GM10266 (cell line): ENCODE measurements at regions not wholly inside any gene's neighbourhood (a gene's known extent, or its start where the extent isn't known, plus 50 kb on each side); places are given as distances from the start of the nearest gene placed in this dataset.
"Not testable (repeated sequence)": the region's sequence is repeated elsewhere in the genome, so short reads cannot be mapped to it uniquely, and the experiment has no call there.

Experiments
- DNase-seq: peaks from one replicate; pipeline ENCODE4 v3.0.0; 2012; ENCODE audit errors: extremely low spot score
- TF ChIP-seq, protein P1 (sequence below): IDR thresholded peaks from 2 replicates; pipeline ENCODE4 v1.5.1; 2012; ENCODE audit warnings: mild to moderate bottlenecking, low read depth; ENCODE audit not compliant: control insufficient read depth, insufficient read depth; ENCODE audit errors: missing control alignments

DNA sequence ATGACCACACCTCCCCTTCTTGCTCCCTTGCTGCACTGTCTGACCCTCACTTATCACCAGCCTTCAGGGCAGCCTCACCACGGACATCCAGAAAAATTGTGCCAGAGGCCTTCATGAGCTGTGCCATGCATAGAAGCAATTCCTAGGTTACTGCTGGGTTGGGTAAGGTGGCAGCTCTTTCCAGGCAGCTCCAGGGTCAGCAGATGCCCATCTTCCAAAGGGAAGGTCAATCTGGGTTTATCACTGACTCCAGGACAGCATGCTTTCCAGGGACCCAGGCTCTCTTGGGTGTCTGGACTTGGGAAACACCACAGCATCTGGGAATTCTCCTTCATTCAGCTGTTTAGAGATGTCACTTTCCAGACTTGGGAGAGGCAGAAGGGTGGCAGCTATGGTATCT, 188.9 kb upstream of the CXCL12 start:
- TF ChIP-seq, protein P1, sequence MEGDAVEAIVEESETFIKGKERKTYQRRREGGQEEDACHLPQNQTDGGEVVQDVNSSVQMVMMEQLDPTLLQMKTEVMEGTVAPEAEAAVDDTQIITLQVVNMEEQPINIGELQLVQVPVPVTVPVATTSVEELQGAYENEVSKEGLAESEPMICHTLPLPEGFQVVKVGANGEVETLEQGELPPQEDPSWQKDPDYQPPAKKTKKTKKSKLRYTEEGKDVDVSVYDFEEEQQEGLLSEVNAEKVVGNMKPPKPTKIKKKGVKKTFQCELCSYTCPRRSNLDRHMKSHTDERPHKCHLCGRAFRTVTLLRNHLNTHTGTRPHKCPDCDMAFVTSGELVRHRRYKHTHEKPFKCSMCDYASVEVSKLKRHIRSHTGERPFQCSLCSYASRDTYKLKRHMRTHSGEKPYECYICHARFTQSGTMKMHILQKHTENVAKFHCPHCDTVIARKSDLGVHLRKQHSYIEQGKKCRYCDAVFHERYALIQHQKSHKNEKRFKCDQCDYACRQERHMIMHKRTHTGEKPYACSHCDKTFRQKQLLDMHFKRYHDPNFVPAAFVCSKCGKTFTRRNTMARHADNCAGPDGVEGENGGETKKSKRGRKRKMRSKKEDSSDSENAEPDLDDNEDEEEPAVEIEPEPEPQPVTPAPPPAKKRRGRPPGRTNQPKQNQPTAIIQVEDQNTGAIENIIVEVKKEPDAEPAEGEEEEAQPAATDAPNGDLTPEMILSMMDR = no peak
- DNase-seq = no peak

DNA sequence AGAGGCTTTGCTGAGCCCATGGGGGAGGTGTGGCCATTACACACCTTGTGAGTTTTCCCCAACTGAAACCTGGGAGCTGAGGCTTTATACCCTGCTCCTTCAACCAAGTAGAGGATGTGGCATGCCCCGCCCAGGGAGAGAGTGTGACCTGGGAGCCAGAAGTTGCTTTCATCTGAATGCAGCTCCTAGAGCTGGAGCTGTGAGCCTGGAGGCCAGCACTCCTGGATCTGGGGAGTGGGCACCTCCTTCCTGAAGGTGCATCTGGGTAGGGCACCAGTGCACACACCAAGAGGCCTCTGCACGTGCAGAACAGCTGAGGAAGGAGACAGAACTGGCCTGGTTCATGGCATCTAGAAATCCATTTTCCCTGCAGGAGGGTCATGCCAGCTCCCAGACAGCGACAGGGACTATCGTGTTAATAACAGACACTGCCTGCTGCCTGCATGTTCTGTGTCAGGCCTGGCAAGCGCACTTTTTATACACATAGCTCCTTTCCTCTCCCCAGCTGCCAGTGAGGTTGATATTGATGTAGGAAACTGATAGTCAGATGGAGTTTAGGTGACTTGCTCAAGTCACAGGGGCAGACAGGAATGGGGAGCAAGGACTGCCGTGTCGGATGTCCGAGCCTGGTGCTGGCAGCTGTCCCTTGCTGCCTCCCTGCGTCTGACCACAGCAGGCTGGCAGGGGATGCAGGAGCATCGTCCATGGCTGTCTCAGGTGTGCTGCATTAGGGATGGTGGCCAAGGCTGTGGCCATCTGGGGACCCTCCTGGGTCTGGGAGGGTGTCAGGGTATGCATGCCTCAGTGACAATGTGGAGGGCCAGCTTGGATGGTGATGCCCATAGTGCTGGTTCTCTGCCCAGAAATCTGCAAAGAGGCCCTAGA, 189.9 kb upstream of the CXCL12 start:
- DNase-seq = no peak
- TF ChIP-seq, protein P1 = no peak

DNA sequence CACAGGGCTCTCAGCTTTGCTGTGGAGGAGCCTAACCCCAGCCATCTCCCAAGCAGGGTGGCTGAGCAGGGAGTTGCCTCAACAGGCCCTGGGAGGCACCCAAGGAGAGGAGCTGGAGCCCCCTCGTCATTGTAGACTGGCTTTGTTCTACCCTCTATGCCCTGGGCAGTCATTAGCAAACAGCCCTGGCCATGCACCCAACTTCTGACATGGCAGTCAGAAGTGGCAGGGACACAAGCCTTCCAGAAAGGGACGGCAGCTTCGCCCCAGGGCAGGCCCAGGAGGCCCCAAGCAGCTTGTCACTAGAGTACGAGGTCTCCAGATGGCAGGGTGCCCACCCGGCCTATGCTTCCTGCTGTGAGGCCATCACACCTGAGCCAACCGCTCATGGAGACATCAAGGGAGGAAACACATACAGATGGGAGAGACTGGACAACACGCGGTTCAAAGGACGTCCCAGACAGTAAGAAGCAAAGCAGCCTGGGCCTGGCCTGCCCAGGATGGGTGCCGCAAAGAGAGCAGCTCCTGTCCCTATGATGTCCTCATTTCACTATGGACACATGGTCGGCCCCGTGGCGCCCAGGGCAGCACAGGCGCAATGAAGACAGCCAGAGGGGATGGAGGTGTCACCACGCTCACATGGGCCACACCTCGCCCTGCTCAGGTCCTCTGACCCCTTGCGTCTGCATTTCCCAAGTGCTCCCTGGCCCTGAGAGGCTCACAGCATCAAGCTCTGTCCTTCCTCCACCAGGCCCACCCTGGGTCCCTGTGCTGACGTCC, 190.9 kb upstream of the CXCL12 start:
- DNase-seq = no peak
- TF ChIP-seq, protein P1 = no peak

DNA sequence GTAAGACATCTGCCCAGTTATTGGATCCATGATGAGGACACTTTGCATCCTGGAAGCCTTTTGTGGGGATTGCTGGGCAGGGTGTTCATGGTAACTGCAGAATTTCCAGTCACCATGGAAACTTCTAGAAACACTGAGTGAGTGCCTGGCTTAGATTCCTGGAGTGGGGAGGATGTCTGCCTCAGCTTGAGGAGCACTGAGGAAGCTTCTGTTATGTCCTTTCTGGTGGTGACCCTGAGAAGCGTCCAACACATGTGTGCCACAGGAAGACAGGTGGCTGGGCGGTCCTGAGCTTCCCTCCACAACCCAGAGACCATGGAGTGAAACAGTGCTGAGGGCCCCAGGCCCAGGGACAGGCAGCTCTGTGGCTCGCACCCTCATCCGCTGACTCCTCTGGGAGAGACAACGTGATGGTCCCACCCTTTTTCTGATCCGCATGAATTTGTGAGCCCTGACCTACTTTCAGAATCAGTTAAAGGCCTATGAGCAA, 191.8 kb upstream of the CXCL12 start:
- DNase-seq = no peak
- TF ChIP-seq, protein P1 = no peak

DNA sequence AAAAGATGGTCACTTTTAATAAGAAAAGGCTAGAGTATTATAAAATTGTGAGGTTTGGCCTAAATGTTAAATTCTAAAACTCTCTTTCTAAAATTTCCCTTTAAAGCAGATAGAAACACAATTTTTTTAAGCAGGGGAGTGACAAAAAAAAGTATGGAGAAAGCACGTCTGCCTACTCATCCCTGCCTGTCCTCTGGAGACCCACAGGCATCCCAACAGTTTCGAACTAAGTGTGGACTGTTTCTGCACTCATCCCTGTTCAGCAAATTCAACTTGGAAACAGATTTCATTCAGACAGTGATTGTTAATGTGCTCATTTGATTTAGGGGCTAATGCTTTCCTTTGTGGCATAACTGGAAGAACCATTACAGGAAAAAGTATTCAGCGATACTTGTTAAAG, 192.6 kb upstream of the CXCL12 start:
- TF ChIP-seq, protein P1 = no peak
- no peak for DNase-seq

DNA sequence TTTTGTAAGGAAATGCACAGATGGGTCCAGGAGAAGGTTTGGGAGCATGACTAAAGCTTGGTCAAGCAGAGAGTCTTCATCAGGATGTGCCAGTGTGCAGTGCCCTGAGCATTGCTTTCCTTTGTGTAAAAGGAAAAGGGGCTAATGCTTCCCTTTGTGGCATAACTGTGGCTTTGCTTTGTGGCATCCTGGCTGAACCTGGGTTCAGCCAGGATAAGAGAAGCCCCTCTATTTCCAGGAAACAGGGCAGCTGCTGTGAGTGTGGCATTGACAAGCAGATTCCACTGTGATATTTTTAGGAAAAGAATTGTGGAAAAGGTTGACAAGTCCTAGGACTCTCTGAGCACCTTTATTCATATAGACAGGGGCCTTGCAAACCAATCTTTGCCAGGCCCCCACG, 193.4 kb upstream of the CXCL12 start:
- TF ChIP-seq, protein P1 = no peak
- DNase-seq = no peak

DNA sequence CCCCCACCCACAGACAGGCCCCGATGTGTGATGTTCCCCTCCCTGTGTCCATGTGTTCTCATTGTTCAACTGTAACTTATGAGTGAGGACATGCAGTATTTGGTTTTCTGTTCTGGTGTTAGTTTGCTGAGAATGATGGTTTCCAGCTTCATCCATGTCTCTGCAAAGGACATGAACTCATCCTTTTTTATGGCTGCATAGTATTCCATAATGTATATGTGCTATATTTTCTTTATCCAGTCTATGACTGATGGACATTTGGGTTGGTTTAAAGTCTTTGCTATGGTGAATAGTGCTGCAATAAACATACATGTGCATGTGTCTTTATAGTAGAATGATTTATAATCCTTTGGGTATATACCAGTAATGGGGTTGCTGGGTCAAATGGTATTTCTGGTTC, 194.1 kb upstream of the CXCL12 start:
- not testable (repeated sequence) for DNase-seq
